NT2/D1 (cell line): ENCODE measurements at regions not wholly inside any gene's neighbourhood (a gene's known extent, or its start where the extent isn't known, plus 50 kb on each side); places are given as distances from the start of the nearest gene placed in this dataset.

ENCODE experiments used
- SUZ12 ChIP-seq: IDR thresholded peaks from 2 replicates; pipeline ENCODE4 v1.6.1; 2011; ENCODE audit not compliant: insufficient read length, insufficient read depth; ENCODE audit errors: extremely low read depth
- YY1 ChIP-seq: IDR thresholded peaks from 2 replicates; pipeline ENCODE4 v1.6.1; 2011; ENCODE audit not compliant: insufficient read length, insufficient read depth
- ZNF274 ChIP-seq: IDR thresholded peaks from 2 replicates; pipeline ENCODE4 v1.6.1; 2011; ENCODE audit warnings: mild to moderate bottlenecking, low read depth, low read length

- TF ChIP-seq YY1 (no peak), SUZ12 (no peak), ZNF274 (no peak)
Observed at GRCh38 chr20:56724241-56724757, 95.2 kb downstream of the TFAP2C start.
